GM12878 (cell line): ENCODE measurements at regions not wholly inside any gene's neighbourhood (a gene's known extent, or its start where the extent isn't known, plus 50 kb on each side); places are given as distances from the start of the nearest gene placed in this dataset.
"Not testable (repeated sequence)": the region's sequence is repeated elsewhere in the genome, so short reads cannot be mapped to it uniquely, and the experiment has no call there.

Experiments used
- ATAC-seq: fragments of 200-7000 bp; cut with Tn5 transposase; 3 replicates; pipeline ENCODE4 v1.9.1; 2020; ENCODE audit warnings: mild to moderate bottlenecking, moderate library complexity
- BruUV-seq: library from RNA; stranded (reverse); fragments of 400-500 nt; replicated peaks from 2 replicates; lab custom pipeline; 2021; lab: Mats Ljungman, UMichigan
- CTCF ChIA-PET: fragments of 300-600 bp; sonication (Branson Sonifier 250); formaldehyde crosslinking; extraction: SDS; loops from one replicate; lab custom pipeline; 2021; ENCODE audit warnings: inconsistent platforms; lab: Yijun Ruan, JAX
- POLR2A ChIA-PET: fragments of 350-600 bp; formaldehyde crosslinking; extraction: SDS; loops from one replicate; lab custom pipeline; 2021; ENCODE audit warnings: inconsistent platforms; lab: Charles Lee
- RAD21 ChIA-PET: fragments of 300-600 bp; sonication (Branson Sonifier 250); formaldehyde crosslinking; loops from one replicate; lab custom pipeline; 2023; ENCODE audit warnings: antibody characterized with exemption; ENCODE audit not compliant: unreplicated experiment; lab: Charles Lee
- SMC1A ChIA-PET: fragments of 300-600 bp; sonication (Branson Sonifier 250); formaldehyde crosslinking; loops from one replicate; lab custom pipeline; 2023; ENCODE audit not compliant: unreplicated experiment, uncharacterized antibody; lab: Charles Lee
- DNase-seq: peaks from one replicate; pipeline ENCODE4 v3.0.0-alpha.2; 2011; ENCODE audit warnings: low read depth, low spot score
- FAIRE-seq: peaks from 3 replicates; lab custom pipeline; 2011; peaks lifted over from hg19 to GRCh38; lab: Jason Lieb, UNC
- H2AFZ ChIP-seq: 2 replicates; pipeline ENCODE4 v1.6.0; 2011; ENCODE audit warnings: low read depth, low read length, control low read depth; ENCODE audit not compliant: control insufficient read depth
- H3K27ac ChIP-seq: 2 replicates; pipeline ENCODE4 v1.5.1; 2011; ENCODE audit warnings: control low read depth; ENCODE audit not compliant: control insufficient read depth, insufficient read depth
- H3K27me3 ChIP-seq, 2 experiments: replicated peaks in 1 of 2; 2 replicates each; pipeline versions ENCODE4 v1.6.0 to v1.6.1; 2011; ENCODE audit warnings: low read length in 1 of 2; ENCODE audit not compliant: control insufficient read depth in 2 of 2, insufficient read depth in 2 of 2
- H3K36me3 ChIP-seq, 2 experiments: 2 replicates each; pipeline ENCODE4 v1.5.1; 2011; ENCODE audit warnings: low read length in 1 of 2; ENCODE audit not compliant: control insufficient read depth in 2 of 2, insufficient read depth in 2 of 2
- H3K4me1 ChIP-seq: 2 replicates; pipeline ENCODE4 v1.6.1; 2011; ENCODE audit warnings: mild to moderate bottlenecking, low read length, moderate library complexity, mixed read lengths; ENCODE audit not compliant: control insufficient read depth, insufficient read depth
- H3K4me2 ChIP-seq: 2 replicates; pipeline ENCODE4 v1.6.0; 2011; ENCODE audit warnings: control low read depth; ENCODE audit not compliant: control insufficient read depth, insufficient read depth
- H3K4me3 ChIP-seq: fragments of 200-600 bp; sonication (generic); 2 replicates; pipeline ENCODE4 v1.5.1; 2016
- H3K79me2 ChIP-seq: 2 replicates; pipeline ENCODE4 v1.6.0; 2011; ENCODE audit warnings: low read length; ENCODE audit not compliant: control insufficient read depth, insufficient read depth
- H3K9ac ChIP-seq: 2 replicates; pipeline ENCODE4 v1.8.0; 2011; ENCODE audit warnings: low read length, control low read depth, mixed read lengths; ENCODE audit not compliant: control insufficient read depth, insufficient read depth
- H3K9me3 ChIP-seq: replicated peaks from 3 replicates; pipeline ENCODE4 v1.5.1; 2011; ENCODE audit warnings: mild to moderate bottlenecking, low read length; ENCODE audit not compliant: control insufficient read depth, insufficient read depth
- H4K20me1 ChIP-seq: 2 replicates; pipeline ENCODE4 v1.6.0; 2011; ENCODE audit not compliant: control insufficient read depth, insufficient read depth
- WGBS: methylation state at CpG from one replicate; pipeline ENCODE4 v1.1.6; 2016; ENCODE audit warnings: low lambda C conversion rate; ENCODE audit not compliant: insufficient replicate concordance, insufficient coverage; ENCODE audit errors: missing lambda C conversion rate; 5-methylcytosine and 5-hydroxymethylcytosine counted together
- in situ Hi-C: fragments of 300-500 bp; cut with MboI; formaldehyde crosslinking; loops from 9 replicates; pipeline ENCODE4 v1.14.3; 2018; ENCODE audit warnings: mixed read lengths
- intact Hi-C: fragments of 100-400 bp; cut with micrococcal nuclease; formaldehyde crosslinking; loops from one replicate; pipeline ENCODE4 v1.14.2; 2022; ENCODE audit not compliant: unreplicated experiment

DNA sequence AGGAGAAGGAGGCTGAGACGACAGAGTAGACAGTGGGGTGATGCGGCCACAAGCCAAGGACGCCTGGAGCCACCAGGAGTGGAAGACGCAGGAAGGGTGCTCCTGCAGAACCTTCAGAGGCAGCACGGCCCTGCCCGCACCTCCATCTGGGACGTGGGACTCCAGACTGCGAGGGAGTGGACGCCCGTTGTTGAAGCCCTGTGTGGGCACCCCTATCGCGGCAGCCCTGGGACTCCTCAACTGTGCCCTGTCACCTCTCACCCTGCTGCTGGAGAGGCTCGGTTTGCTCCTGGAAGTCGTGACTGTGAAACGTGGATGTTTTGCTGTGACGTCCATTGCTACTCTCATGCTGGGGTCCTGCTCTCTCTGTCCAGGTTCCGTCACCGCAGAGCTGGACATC lies 100.6 kb upstream of the LRPAP1 start:
- H3K4me2 ChIP-seq, CTCF ChIA-PET, H3K27me3 ChIP-seq, BruUV-seq, H4K20me1 ChIP-seq, H3K4me3 ChIP-seq, ATAC-seq, H3K36me3 ChIP-seq, H3K27ac ChIP-seq, H3K9ac ChIP-seq, DNase-seq, SMC1A ChIA-PET, H2AFZ ChIP-seq, H3K9me3 ChIP-seq, RAD21 ChIA-PET, FAIRE-seq, H3K4me1 ChIP-seq, POLR2A ChIA-PET, H3K79me2 ChIP-seq, in situ Hi-C loops, intact Hi-C loops: not testable (repeated sequence)
- WGBS, result 42% methylated on average over 15 of the region's 18 CpGs

DNA sequence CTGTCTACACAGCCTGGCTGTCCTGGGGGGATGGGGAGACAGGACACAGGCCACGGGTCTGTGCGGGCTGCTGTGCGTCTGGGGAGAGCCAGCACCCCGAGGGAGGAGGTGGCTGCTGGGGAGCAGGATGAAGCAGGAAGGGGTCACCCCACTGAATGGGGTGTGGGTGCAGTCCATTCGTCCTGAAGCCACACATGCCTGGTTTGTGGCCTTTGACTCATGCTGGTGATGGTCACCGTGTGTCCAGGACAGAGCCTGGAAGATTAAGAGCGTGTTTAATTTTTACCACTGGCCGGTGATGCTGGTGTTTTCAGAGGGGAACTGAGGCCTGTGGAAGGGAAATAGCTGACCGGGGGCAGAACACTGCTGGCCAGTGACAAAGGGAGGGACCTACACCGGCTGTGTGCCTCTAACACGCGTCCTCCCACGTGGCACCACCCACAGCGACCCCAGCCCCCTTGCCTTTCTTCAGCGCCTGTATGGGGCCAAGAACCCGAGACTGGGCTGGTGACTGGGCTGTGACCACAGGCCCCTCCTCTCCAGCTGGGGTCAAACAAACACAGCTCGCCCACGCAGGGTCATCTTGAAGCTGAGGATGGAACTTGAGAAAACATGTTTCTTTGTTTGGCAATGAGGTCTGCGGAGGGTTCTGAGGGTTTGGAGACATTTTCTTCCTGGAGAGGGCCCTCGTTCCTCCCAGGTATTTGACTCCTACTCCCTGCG lies 99.5 kb upstream of the LRPAP1 start:
- H2AFZ ChIP-seq, H3K9me3 ChIP-seq, H4K20me1 ChIP-seq, H3K4me2 ChIP-seq, CTCF ChIA-PET, POLR2A ChIA-PET, H3K27ac ChIP-seq, SMC1A ChIA-PET, DNase-seq, intact Hi-C loops, BruUV-seq, H3K9ac ChIP-seq, ATAC-seq, FAIRE-seq, H3K36me3 ChIP-seq, H3K79me2 ChIP-seq, H3K4me1 ChIP-seq, in situ Hi-C loops, H3K27me3 ChIP-seq, RAD21 ChIA-PET, H3K4me3 ChIP-seq: not testable (repeated sequence)
- WGBS, result 49% methylated on average over 21 of the region's 21 CpGs
